Thymus (tissue), 11 donors: ENCODE measurements at regions not wholly inside any gene's neighbourhood (a gene's known extent, or its start where the extent isn't known, plus 50 kb on each side); places are given as distances from the start of the nearest gene placed in this dataset.

ENCODE experiments used
- DNase-seq, 9 donors: peaks; one replicate each; pipeline ENCODE4 v3.0.0-alpha.2; 2013; ENCODE audit warnings: low spot score in 9 of 9, low read depth in 6 of 9, missing footprints in 1 of 9
- H3K27ac ChIP-seq, 2 donors: one replicate each; pipeline ENCODE4 v1.5.1; 2013; ENCODE audit warnings: control low read depth in 1 of 2, low read depth in 1 of 2, low read length in 1 of 2, mild to moderate bottlenecking in 1 of 2, moderate library complexity in 1 of 2
- H3K27me3 ChIP-seq, 2 donors: one replicate each; pipeline ENCODE4 v1.5.1; 2013; ENCODE audit warnings: low read length in 1 of 2; ENCODE audit not compliant: control insufficient read depth in 2 of 2, insufficient read depth in 1 of 2
- H3K36me3 ChIP-seq, 2 donors: one replicate each; pipeline ENCODE4 v1.5.1; 2013; ENCODE audit warnings: low read length in 1 of 2, mild to moderate bottlenecking in 1 of 2, moderate library complexity in 1 of 2; ENCODE audit not compliant: control insufficient read depth in 2 of 2, insufficient read depth in 2 of 2
- H3K4me1 ChIP-seq, 2 donors: one replicate each; pipeline ENCODE4 v1.5.1; 2013; ENCODE audit warnings: low read length in 2 of 2; ENCODE audit not compliant: control insufficient read depth in 2 of 2, insufficient read depth in 2 of 2
- H3K4me3 ChIP-seq, 2 donors: one replicate each; pipeline ENCODE4 v1.5.1; 2013; ENCODE audit warnings: low read length in 2 of 2, control low read depth in 1 of 2, mild to moderate bottlenecking in 1 of 2
- H3K9me3 ChIP-seq, 2 donors: one replicate each; pipeline ENCODE4 v1.5.1; 2013; ENCODE audit warnings: low read length in 1 of 2, mild to moderate bottlenecking in 1 of 2; ENCODE audit not compliant: control insufficient read depth in 2 of 2, insufficient read depth in 1 of 2
- WGBS: extraction: QIAGEN DNeasy Blood & Tissue Kit; methylation state at CpG from one replicate; pipeline ENCODE4 v1.1.7; 2013; 5-methylcytosine and 5-hydroxymethylcytosine counted together
- donor health status: healthy.

DNA sequence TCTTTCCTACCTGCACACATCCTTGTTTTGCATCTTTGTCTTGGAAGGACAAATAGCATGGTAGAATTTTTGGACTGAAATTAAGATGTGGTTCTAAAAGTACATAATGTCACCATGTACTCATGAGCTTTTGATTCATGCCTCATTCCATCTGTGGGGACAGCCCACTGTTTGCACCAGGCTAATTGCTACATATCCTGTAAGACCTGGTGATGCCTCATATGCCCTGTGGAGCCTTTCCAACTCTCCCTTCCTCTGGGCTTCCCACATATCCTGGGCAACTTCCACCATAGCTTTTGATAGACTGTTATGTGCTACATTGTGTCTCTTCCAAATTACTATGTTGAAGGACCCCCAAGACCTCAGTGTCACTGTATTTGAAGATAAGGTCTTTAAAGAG, 213.6 kb upstream of the PREP start:
- Histone ChIP-seq H3K4me3 (no peak overlapping the region), H3K27ac (no peak overlapping the region), H3K36me3 (no peaks in the 10 kb centered on the region), H3K9me3 (peaks cover 0 to 3% of the 10 kb centered on the region in 2 donors), H3K27me3 (no peaks in the 10 kb centered on the region), H3K4me1 (no peaks in the 10 kb centered on the region)
- no peak for DNase-seq

DNA sequence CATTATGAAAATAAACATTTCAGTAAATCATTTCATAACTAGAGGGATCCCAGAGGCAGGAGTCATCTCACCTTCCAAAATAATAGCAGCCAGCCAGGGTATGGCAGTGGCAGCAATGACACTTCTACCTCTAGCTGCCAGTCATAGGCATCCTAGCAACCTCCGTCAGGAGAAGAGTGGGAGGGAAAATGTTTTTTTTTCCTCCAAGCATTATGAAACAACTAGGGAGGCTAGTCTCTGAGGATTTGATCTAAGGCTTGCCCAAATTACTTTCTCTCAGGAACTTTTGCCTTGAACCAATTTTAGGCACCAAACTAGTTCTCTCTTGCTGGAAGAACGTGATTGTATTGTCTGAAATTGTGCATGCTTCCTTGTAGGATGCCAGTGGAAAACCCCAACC, 208.7 kb upstream of the PREP start:
- Histone ChIP-seq H3K36me3 (no peaks in the 10 kb centered on the region), H3K4me1 (no peaks in the 10 kb centered on the region), H3K27me3 (no peaks in the 10 kb centered on the region), H3K9me3 (peaks cover 0 to 3% of the 10 kb centered on the region in 2 donors), H3K27ac (no peak overlapping the region), H3K4me3 (no peak overlapping the region)
- no peak for DNase-seq
- 42% methylated on average over 2 of the region's 2 CpGs for WGBS

DNA sequence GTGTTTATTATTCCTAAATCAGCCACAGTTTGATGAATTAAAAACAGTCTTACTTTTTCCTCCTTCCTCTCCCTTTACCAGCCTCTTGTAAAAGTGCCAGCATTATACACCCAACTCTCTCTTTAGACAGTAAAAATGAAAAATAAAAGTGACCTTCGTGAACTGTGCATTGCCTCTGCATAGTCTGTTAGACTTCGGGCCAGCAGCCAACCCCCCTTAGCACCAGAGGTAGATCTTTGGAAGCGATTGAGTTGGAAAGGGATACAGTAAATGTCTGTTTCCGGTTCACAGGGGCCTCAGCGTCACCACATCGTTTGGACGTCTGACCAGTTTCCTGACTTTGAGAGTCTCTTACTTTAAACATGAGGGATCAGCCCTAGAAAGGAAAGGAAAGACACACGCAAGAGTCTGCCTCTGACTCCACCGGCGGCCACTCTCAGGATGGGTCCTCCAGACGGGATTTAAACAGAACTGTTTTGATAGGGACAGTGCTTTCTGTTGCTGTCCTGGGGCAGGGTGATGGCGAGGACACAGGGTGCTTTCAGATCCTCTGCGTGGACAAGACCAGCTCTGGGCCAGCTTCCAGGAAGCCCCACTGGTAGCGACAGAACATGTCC, 206.6 kb upstream of the PREP start:
- Histone ChIP-seq H3K4me1 (no peaks in the 10 kb centered on the region), H3K36me3 (no peaks in the 10 kb centered on the region), H3K27me3 (no peaks in the 10 kb centered on the region), H3K9me3 (peaks cover 0 to 4% of the 10 kb centered on the region in 2 donors), H3K4me3 (no peak overlapping the region), H3K27ac (no peak overlapping the region)
- WGBS, result 47% methylated on average over 14 of the region's 14 CpGs
- DNase-seq, result no peak

DNA sequence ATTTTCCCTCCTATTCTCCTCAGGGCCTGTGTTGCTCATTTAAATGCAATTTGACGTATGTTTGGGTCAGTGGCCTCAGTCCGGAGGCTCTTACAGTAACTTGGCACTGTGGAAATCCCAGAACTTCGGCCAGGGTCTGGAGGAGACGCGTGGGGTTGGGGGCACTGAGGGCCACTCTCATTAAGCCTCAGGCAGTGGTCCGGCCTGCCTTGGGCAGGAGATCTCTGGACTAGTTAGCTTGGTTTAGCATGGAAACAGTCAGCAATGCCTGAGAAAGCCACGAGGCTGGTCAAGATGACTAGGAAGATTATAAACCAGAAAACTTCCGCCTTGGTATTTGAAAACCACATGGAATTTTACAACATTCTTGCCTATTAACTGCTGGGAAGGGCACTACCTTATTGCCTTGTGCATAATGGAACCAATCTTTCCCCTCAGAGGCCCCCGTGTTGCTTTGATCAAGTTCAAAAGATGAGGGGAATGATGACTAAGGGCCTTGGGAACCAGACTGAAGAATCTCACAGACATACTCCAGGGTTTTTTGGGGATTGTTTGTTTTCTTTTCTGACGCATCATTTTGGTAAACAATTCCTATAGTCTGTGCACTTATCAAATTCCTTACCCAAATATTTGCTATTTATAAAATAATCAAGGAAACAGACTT, 206.0 kb upstream of the PREP start:
- WGBS, result 91% methylated on average over 10 of the region's 10 CpGs
- H3K4me1 ChIP-seq, result no peaks in the 10 kb centered on the region
- H3K4me3 ChIP-seq, result no peak overlapping the region
- no peaks in the 10 kb centered on the region for H3K36me3 ChIP-seq
- H3K9me3 ChIP-seq, result peaks cover 0 to 4% of the 10 kb centered on the region in 2 donors
- no peaks in the 10 kb centered on the region for H3K27me3 ChIP-seq
- no peak overlapping the region for H3K27ac ChIP-seq
- DNase-seq, result no peak

DNA sequence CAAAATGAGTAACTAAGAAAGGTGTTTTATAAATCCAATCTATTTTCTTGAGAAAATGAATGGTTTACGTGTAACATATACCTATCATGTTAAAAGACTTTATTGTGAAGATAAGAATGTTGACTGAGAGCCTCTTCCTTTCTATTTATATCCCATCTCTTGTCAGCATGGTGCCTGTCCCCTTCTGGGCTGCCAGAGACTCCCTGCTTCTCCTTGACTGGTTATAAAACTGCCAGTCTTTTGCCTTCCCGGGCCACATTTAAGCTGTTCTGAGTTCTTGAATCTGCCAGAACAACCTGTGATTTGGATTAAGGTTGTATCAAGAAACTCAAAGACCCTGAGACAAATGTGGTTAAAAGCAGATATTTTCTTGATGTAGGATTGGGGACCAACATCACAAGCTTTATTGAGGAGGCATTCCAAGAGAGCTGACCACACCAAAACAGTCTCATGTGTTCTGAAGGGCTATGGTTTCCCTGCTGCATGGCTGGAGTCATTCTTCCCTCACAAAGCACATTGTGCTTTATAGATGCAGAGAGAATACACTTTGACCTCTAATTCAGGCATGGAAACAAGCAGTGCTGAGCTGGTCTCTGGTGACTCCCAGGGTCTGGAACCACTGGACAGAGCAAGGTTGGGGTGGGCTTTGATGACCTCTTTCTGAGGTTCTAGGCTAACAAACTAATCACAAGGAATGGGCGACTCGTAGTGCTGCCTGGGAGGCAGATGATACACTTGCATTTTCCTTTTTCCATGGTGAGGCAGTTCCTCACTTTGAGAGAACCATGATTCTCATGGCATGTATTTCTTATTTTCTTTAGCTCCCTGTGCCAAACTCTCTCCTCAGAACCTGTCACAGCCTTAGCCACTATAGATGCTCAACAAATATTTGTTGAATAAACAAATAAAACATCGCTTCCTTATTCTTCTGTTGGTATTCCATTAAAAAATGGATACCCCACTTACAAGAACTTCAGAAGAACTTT, 205.0 kb upstream of the PREP start:
- Histone ChIP-seq H3K4me1 (no peaks in the 10 kb centered on the region), H3K27ac (no peak overlapping the region), H3K4me3 (no peak overlapping the region), H3K9me3 (peaks cover 0 to 4% of the 10 kb centered on the region in 2 donors), H3K36me3 (no peaks in the 10 kb centered on the region), H3K27me3 (no peaks in the 10 kb centered on the region)
- WGBS, result 95% methylated on average over 5 of the region's 5 CpGs
- DNase-seq, result no peak

DNA sequence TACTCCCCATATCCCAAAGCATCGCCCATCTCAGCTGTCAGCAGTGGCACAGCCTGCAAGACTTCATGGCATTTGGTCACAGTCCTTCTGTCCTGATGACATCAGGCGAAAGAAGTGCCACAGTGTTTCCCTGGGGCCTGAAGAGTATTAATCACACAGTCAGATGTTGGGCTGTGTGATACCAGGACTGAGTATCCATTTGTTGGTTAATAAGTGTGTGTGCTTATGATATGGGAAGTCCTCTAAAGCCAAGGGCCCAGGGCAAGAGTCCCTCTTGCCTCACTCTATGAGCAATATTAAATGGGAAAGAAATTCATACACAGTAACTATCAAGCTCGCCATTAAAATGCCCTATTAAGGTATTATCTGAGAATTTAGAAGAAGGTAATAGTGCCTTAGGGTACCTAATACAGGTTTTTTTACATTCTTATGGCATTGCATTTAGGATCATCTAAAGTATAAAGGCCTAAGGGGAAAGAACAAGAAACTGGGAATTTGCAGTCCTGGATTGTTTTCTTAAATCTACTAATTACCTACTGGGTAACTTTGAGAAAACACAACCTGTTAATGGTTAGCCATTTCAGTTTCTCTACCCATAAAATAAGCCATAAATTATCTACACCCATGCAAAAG, 204.1 kb upstream of the PREP start:
- Histone ChIP-seq H3K4me3 (no peak overlapping the region), H3K36me3 (no peaks in the 10 kb centered on the region), H3K27me3 (no peaks in the 10 kb centered on the region), H3K4me1 (no peaks in the 10 kb centered on the region), H3K9me3 (peaks cover 0 to 4% of the 10 kb centered on the region in 2 donors), H3K27ac (no peak overlapping the region)
- no peak for DNase-seq
- WGBS, result 96% methylated on average over 3 of the region's 3 CpGs

DNA sequence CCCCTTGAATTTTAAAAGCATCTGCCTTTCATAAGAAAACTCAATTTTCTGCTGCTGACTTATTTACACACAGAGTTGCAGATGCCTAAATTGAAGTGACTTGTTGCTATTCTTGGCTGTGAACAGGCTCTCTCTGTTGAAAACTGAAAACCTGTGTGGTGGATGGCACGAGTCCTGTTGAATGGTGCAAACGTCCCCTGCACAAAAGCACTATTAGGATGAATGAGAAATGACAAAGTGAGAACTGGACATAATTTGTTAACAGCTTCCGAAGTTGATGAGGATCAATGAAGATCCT, 201.7 kb upstream of the PREP start:
- peaks cover 0 to 4% of the 10 kb centered on the region in 2 donors for H3K9me3 ChIP-seq
- DNase-seq, result no peak
- H3K27me3 ChIP-seq, result no peaks in the 10 kb centered on the region
- WGBS, result 91% methylated on average over 3 of the region's 3 CpGs
- H3K27ac ChIP-seq, result no peak overlapping the region
- H3K36me3 ChIP-seq, result no peaks in the 10 kb centered on the region
- H3K4me3 ChIP-seq, result no peak overlapping the region
- no peaks in the 10 kb centered on the region for H3K4me1 ChIP-seq

DNA sequence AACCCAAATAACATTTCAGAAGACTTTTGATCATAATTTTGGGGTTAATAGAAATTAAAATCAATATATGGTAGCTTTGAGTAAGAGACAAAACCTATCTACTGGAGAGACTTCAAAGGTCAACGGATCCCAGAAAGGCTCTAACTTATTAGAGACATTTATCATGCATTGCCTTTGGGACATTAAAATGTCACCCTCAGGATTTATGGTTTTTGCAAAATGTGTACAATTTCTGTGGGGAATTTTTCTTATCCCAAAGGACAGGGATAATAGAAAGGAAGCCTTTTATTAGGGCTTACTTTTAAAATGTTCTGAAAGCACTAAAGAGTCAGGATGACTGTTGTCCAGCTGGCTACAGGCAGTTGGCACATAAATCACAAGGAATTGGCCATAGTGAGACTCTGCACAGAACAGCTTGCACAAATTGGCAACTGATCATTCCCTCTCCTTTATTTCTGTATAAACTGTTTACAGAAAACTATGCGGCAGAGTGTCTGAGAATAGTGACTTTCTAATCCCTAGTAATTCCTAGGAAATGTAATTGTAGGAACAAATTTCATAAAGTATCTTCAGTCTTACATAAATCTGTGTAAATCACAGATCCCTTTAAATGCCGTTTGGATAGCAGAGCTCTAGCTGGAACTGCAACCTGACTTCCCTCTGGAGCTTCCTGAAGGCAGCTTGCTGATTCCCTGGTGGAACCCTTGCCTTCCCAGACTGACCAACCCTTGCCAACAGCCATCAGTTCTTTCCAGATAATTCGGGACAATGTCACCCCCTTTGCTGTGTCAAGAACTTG, 201.1 kb upstream of the PREP start:
- no peaks in the 10 kb centered on the region for H3K4me1 ChIP-seq
- no peak overlapping the region for H3K4me3 ChIP-seq
- no peaks in the 10 kb centered on the region for H3K36me3 ChIP-seq
- H3K27me3 ChIP-seq, result no peaks in the 10 kb centered on the region
- DNase-seq, result no peak
- no peak overlapping the region for H3K27ac ChIP-seq
- 93% methylated on average over 4 of the region's 4 CpGs for WGBS
- H3K9me3 ChIP-seq, result peaks cover 0 to 4% of the 10 kb centered on the region in 2 donors
